ENCODE measurements at regions not wholly inside any gene's neighbourhood (a gene's known extent, or its start where the extent isn't known, plus 50 kb on each side); places are given as distances from the start of the nearest gene placed in this dataset.

- TF ChIP-seq CTCF (IDR thresholded peaks at IDR 0.05): no peak
- TF ChIP-seq EZH2 (IDR thresholded peaks at IDR 0.05): no peak
- TF ChIP-seq EZH2phosphoT487 (IDR thresholded peaks at IDR 0.05): no peak
Measured at GRCh38 chr5:58012102-58012501, 447.8 kb downstream of the PLK2 start.
